GM08714 (cell line): ENCODE measurements at regions not wholly inside any gene's neighbourhood (a gene's known extent, or its start where the extent isn't known, plus 50 kb on each side); places are given as distances from the start of the nearest gene placed in this dataset.
"Not testable (repeated sequence)": the region's sequence is repeated elsewhere in the genome, so short reads cannot be mapped to it uniquely, and the experiment has no call there.

ENCODE experiments used
- H3K4me3 ChIP-seq: fragments of 200-500 bp; sonication (Bioruptor generic); 2 replicates; pipeline ENCODE4 v1.5.1; 2014; ENCODE audit warnings: mild to moderate bottlenecking, low read length, inconsistent platforms
- ZNF274 ChIP-seq: IDR thresholded peaks from 2 replicates; pipeline ENCODE4 v1.6.1; 2012; ENCODE audit warnings: mild to moderate bottlenecking, low read depth, low read length

DNA sequence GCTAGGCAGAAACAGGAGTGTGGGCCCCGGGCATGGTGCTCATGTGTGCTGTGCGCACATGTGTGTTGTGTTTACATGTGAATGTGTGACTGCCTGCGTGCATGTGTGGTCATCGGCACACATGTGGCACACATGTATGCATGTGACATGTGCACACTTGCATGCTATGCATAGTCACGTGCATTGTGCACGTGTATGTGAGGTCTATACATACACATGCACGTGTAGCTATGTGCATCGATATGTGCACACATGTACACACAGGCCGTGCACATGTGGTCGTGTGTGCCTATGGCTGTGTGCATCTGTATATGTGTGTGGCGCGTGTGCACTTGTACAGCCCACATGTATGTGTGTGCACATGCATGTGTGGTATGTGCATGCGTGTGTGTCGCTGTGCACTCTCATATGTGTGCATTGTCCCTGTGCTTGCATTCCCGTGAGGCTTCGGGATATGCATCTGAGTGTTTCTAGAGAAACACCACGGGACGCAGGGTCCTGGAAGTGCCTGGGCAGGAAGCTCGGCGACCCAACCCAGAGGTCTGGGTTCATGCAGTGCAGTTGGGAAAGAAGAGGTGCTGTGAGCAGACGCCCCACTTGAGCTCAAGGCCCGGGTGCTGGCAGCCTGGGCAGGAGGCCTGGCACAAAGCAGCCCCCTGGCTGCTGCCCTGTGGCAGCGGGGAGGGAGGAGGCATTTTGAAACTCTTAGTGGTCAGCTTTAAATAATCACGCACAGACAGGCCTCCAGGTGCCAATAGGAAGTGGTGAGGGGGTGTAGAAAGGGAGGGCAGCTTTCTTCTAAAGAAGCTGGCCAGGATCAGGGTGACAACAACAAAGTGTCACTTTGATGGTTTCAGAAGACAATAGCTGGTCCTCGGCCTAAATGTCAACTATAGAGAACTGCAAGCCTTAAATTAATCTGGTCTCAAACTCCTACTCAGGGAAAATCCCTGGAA, 410.0 kb upstream of the MGMT start:
- TF ChIP-seq ZNF274 = no peak
- no peak overlapping the region for H3K4me3 ChIP-seq

DNA sequence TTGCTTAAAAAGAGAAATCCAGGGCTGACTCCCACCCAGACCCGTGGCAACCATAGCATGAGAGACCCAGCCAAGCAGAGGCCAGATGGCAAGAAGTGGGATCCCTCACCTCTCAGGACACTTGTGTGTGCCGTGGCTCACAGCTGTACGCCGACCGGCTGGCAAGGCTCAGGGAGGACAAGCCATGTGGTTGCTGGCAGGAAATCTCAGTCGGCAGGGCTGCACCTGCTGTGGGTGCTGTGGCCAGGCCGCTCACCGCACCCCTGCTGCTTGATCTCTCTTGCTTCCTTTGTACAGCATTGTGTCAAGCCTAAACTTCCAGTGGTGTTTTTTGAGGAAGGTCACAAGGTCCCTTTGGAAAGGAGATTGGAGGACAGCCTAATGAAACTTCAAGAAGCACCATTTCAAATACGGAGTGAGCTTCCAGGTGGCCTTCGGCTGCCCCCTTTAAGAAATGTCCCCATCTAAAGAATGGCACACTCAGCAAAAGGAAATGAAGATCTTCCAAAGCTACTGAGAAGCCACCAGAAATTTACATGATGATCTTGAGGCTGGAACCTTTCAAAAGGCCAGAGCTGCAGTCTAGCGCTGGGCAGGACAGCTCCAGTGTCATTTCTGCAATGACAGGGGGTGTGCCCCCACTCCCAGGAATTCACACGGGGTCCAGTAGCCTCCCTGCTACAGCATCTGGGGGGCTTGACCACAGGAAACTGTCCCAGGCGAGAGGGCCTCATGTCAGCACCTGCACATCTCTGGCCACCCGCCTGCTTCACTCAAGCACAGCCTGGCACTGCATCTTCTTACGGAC, 409.0 kb upstream of the MGMT start:
- TF ChIP-seq ZNF274 = no peak
- no peak overlapping the region for H3K4me3 ChIP-seq

DNA sequence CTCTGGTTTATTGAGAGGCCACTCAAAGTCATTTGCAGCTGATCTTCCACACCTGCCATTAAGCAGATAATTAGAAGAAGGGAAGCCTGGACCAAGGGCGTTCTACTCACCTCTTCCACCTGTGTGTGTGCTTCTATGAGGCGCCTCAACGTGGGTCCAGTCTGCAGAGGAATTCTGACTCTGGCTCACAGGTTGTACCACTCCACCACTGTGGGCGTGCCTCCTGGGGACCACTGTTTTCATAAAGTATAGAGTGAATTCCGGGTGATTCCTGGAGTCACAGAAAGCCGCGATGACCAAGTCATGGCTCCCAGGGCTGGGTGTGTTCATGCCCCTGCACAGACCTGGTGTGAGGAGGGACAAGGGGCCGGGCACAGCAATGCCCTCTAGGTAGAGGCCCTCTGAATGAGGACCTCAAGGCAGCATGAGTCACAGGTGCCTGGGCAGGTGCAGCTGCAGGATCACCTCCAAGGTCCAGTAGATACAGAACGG, 408.3 kb upstream of the MGMT start:
- no peak overlapping the region for H3K4me3 ChIP-seq
- TF ChIP-seq ZNF274 = no peak

DNA sequence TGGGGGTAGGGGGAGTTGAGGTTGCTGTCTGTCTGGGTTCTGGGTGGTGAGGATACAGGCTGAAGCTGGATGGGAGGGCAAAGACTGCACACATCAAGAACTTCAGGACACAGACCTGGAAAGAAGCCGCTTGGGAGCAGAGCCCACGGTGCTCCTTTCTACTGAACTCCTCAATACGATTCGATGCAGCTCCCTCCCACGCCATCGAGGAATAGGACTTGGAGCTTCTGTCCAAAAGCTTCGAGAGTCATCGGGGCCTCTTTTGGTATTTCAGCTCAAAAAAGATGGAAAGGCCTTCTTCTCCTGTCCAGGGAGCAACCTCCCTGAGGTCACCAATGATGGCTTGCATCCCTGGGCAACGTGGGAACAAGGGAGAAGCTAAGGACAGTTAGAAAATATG, 407.1 kb upstream of the MGMT start:
- no peak for TF ChIP-seq ZNF274
- no peak overlapping the region for H3K4me3 ChIP-seq

DNA sequence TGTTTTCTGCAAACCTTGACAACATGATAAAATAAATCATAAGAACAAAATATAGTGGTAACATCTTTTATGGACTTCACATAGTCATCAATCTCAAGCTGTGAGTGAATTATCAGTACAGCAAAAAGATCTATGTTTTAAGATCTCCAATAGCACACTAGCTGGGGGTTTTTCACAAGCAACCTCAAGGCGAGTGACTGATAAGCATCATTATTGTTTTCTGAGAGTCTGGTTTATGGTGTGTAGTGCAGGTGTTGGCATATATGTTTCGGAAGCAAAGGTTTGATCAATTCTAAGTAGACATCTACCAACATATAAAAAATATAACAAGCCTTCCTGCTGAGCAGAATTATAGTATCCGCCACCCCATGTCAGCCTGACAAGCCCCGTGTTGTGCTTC, 403.8 kb upstream of the MGMT start:
- no peak overlapping the region for H3K4me3 ChIP-seq
- TF ChIP-seq ZNF274 = no peak

DNA sequence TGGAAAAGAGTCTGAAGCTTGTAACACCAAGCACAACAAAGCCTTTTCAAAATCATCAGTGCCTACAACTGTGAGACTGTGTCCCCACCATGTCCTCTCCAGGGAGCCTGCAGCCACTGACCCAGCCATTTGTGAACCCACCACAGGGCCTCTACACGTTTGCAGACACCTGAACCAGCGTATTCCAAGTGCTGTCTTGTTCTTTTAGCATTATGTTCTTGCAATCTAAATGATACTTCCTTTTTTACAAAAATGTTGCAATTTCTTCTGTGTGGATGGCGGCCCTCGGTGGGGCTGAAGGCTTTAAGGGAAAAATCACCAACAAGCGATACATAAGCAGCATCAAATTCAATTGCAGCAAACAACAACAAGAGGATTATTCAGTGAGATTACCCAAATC, 403.2 kb upstream of the MGMT start:
- H3K4me3 ChIP-seq = no peak overlapping the region
- no peak for TF ChIP-seq ZNF274

DNA sequence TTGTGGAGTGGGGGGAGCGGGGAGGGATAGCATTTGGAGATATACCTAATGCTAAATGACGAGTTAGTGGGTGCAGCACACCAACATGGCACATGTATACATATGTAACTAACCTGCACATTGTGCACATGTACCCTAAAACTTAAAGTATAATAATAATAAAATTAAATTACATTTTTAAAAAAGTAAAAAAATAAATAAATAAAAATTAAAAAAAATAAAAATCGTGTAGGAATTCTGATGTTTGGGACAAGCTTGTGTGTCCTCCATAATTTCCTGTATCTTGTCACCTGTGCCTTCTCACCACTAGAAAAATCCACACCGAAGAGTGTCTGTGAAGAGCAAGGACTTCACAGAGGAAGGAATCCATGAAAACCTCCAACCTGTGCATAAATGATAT, 400.5 kb upstream of the MGMT start:
- not testable (repeated sequence) for H3K4me3 ChIP-seq

DNA sequence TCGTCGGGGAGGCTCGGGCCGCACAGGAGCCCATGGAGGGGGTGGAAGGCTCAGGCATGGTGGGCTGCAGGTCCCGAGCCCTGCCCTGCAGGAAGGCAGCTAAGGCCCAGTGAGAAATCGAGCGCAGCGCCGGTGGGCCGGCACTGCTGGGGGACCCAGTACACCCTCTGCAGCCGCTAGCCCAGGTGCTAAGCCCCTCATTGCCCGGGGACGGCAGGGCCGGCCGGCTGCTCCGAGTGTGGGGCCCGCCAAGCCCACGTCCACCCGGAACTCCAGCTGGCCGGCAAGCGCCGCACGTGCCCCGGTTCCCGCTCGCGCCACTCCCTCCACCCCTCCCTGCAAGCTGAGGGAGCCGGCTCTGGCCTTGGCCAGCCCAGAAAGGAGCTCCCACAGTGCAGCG, 395.6 kb upstream of the MGMT start:
- not testable (repeated sequence) for H3K4me3 ChIP-seq

DNA sequence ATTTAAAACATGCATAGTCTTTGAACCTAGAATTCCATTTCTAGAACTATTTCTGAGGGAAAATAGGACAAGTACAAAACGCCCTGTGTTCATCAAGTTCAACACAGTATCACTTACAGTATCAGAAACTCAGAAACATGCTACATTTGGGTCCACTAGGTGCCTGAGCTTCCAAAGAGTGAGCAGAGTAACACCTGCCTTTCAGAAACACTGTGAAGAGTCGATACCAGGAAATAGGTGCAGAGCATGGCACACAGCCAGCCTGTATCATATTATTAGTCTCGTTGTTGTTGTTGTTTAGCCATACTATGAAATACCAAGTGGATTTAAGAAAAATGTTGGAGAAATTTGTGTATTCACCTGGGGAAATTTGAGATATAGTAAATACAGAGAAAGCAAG, 392.1 kb upstream of the MGMT start:
- no peak for TF ChIP-seq ZNF274
- H3K4me3 ChIP-seq = no peak overlapping the region

DNA sequence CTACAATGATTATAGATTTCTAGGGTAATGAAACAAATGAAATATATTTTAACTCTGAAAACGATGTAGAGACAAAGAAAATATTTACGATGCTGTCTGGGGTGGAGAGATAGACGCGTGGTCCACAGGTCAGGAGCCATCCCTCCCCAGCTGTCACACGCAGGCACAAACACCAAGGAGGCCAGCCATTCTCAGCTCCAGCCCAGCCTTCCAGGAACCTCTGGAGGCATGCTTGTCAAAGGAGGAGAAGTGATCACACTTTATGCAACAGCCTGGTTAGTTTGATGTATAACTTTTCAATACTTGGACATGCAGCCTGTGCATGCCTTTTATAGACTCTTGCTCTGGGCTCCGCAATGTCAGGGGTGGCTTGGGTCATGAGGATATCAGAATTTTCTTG, 391.5 kb upstream of the MGMT start:
- no peak for TF ChIP-seq ZNF274
- H3K4me3 ChIP-seq = no peak overlapping the region

DNA sequence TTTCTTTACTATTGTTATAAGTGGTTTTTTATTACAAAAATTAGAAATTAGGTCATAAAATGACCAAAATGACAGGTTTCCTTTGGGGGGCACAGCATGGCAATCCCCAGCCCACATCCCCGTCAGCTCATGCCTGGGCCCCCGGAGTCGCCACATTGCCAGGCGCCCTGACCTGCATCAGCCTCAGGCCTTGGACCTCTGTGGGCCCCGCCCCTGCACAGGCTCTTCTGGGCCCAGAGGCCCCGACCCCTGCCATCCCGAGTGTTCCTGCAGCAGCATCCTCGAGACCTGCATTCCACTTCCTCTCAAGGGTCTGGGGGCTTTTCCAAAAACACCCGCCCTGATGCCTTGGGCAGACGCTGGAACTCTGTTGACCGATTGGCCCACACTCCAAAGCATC, 391.1 kb upstream of the MGMT start:
- TF ChIP-seq ZNF274 = no peak

DNA sequence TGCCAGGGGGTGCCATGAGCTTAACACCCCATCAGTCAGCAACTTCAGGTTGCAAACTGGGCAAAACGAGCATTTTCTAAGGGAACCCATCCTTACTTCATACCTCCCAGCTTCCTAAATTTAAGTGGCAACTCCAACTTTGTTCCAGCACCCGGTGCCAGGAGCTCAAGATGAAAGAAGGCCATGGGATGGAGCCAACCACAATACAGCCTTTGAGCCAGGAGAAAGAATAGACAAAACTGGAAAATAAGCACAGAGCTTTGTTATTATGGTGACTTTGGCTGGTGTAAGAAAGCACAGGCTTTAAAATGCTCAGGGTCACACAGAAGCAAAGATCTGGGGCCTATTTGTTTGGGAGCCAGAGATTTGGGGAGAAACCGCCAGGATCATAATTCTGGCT, 388.7 kb upstream of the MGMT start:
- no peak for TF ChIP-seq ZNF274
- H3K4me3 ChIP-seq = no peak overlapping the region

More for the DNA sequence above, 391.1 kb upstream of the MGMT start:
- no peak overlapping the region for H3K4me3 ChIP-seq

DNA sequence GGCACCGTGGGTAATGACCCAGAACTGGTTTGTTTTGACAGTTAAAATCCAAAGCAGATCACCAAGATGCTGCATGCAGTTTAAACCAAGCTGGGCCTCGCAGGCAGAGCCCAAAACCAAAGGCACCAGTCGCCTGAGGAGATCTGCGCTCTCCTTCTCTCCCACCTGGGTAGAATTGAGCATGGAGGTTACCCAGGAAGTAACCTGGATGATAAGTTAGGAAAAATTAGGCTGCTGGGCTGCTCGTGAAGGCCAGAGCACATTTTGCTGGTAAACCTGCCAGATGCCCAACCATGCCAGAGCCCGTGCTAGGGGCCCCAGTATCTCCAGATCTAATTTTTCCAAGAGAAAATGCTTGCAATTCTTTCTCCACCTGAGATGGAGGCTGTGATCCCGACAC, 388.3 kb upstream of the MGMT start:
- no peak for TF ChIP-seq ZNF274
- H3K4me3 ChIP-seq = no peak overlapping the region

DNA sequence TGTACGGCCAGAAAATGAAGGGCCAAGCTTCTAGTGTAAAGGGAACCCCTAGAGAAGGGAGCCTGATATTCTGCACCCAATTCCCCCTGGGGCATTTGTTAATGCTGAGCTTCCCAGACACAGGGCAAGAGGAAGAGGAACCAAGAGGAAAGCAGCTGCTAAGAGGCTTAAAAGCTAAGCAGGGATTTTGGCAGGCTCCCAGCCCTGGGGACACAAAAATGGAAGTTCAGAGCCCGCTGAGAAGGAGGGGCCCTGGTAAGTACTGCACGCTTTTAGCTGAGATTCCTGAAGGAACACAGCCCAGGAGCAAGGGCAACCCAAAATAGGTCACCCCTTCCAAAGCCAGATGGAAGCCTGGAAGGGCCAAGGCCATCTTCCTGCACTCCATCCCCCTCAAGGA, 387.3 kb upstream of the MGMT start:
- no peak for TF ChIP-seq ZNF274
- no peak overlapping the region for H3K4me3 ChIP-seq

DNA sequence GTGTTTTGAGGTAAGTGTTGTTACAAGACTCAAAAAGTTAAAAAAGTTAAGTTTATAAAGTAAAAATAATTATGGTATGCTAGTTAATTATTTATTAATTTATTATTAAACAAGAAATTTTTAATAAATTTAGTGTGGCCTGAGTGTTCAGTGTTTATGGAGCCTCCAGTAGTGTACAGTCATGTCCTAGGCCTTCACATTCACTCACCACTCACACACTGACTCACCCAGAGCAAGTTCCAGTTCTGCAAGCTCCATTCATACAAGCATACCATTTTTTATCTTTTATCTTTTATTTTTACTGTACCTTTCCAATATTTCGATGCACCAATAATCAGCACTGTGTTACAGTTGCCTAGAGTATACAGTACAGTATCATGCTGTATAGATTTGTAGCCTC, 381.2 kb upstream of the MGMT start:
- no peak for TF ChIP-seq ZNF274
- H3K4me3 ChIP-seq = no peak overlapping the region
